GM12865 (cell line): ENCODE measurements at regions not wholly inside any gene's neighbourhood (a gene's known extent, or its start where the extent isn't known, plus 50 kb on each side); places are given as distances from the start of the nearest gene placed in this dataset.

Experiments used
- DNase-seq: peaks from one replicate; pipeline ENCODE4 v3.0.0; 2010; ENCODE audit warnings: low read depth
- H3K4me3 ChIP-seq: 2 replicates; pipeline ENCODE4 v1.5.1; 2011; ENCODE audit warnings: mild to moderate bottlenecking, low read depth, low read length, control low read depth
- TF ChIP-seq, protein P1 (sequence below): IDR thresholded peaks from 2 replicates; pipeline ENCODE4 v1.5.1; 2011; ENCODE audit warnings: low read length, control low read depth, low read depth, inconsistent platforms; ENCODE audit not compliant: insufficient read depth; ENCODE audit errors: missing control alignments

- H3K4me3 ChIP-seq = no peak overlapping the region
- TF ChIP-seq, protein P1, sequence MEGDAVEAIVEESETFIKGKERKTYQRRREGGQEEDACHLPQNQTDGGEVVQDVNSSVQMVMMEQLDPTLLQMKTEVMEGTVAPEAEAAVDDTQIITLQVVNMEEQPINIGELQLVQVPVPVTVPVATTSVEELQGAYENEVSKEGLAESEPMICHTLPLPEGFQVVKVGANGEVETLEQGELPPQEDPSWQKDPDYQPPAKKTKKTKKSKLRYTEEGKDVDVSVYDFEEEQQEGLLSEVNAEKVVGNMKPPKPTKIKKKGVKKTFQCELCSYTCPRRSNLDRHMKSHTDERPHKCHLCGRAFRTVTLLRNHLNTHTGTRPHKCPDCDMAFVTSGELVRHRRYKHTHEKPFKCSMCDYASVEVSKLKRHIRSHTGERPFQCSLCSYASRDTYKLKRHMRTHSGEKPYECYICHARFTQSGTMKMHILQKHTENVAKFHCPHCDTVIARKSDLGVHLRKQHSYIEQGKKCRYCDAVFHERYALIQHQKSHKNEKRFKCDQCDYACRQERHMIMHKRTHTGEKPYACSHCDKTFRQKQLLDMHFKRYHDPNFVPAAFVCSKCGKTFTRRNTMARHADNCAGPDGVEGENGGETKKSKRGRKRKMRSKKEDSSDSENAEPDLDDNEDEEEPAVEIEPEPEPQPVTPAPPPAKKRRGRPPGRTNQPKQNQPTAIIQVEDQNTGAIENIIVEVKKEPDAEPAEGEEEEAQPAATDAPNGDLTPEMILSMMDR = no peak
- DNase-seq = peak; percentile 14
Measured at GRCh38 chr2:176733698-176734430, 464.6 kb downstream of the MTX2 start.

GRCh38 chr2:176734868-176735267, 465.6 kb downstream of the MTX2 start:
- no peak overlapping the region for H3K4me3 ChIP-seq
- peak; percentile 14 for DNase-seq
- TF ChIP-seq, protein P1 = no peak

- DNase-seq = no peak
- no peak overlapping the region for H3K4me3 ChIP-seq
- TF ChIP-seq, protein P1 = no peak
Measured at GRCh38 chr2:176742271-176742670, 470.3 kb upstream of the HNRNPA3 start.

DNA sequence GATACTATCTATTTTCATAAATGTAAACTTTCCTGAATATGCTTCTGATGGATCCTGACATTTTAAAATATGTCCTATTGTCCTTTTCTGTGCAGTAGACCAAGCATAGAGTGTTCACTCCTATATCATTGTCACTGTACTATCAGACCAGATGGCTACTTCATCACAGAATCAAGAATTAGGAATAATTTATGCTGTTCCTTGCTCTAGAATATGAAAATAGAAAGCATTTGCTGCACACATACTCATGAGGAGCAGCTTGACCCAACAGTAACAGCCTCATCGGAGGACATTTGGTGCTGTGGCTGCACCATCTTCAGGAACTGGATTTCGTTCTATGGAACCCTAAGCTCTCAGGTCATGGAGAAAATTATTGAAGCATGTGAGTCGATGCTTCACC, 468.9 kb upstream of the HNRNPA3 start:
- no peak for DNase-seq
- H3K4me3 ChIP-seq = no peak overlapping the region
- TF ChIP-seq, protein P1 = no peak

GRCh38 chr2:176744146-176744545, 468.4 kb upstream of the HNRNPA3 start:
- H3K4me3 ChIP-seq = no peak overlapping the region
- TF ChIP-seq, protein P1 = no peak
- no peak for DNase-seq

DNA sequence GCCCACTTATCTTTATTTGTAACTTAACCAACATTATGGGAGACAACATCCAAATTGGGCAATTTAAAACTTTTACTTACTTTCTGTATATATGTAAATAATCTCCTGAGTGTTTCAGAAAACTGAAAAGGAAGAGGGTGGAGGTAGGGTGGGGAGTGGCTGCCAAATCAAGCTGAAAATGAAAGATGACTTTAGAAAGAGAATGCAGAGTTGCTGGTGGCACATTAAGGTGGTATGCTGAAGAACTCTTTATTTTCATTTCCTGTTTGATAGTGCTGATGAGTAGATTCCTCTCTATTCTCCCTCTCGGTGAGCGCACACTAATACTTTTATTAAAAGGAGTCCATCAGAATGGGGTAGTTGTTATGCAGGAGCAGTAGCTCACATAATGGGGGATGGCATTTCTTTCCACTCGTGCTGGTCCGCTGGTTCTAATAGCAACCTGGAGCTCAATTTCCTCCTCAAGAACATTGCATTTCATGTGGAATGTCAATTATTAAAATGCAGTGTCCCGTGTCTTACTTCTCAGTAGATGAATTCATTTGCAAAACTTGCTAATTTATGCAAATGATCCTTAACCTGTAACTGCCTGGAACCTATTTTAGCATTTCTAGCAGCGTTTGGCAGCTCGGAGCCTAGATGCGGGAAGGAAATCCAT, 466.9 kb upstream of the HNRNPA3 start:
- peak; percentile 64 for DNase-seq
- TF ChIP-seq, protein P1 = no peak
- H3K4me3 ChIP-seq = no peak overlapping the region
